Right lobe of liver (tissue), 6 donors: ENCODE measurements at regions not wholly inside any gene's neighbourhood (a gene's known extent, or its start where the extent isn't known, plus 50 kb on each side); places are given as distances from the start of the nearest gene placed in this dataset.

Experiments used
- ATAC-seq, 4 donors: fragments of 200-7000 bp; cut with Tn5 transposase; one replicate each; pipeline ENCODE4 v1.9.1; 2020; ENCODE audit warnings: mild to moderate bottlenecking in 4 of 4, moderate library complexity in 4 of 4
- DNase-seq, 3 donors: peaks; one replicate each; pipeline ENCODE4 v3.0.0-alpha.2; 2020
- H3K27ac ChIP-seq, 3 donors: fragments of 200-600 bp; one replicate each; pipeline ENCODE4 v1.8.0; 2022
- H3K27me3 ChIP-seq, 2 donors: fragments of 200-600 bp; one replicate each; pipeline ENCODE4 v1.8.0; 2022
- H3K36me3 ChIP-seq, 4 donors: fragments of 200-600 bp; sonication (generic) in 1 of 4; one replicate each; pipeline versions ENCODE4 v1.5.1 to v1.8.0; 2017 to 2022; ENCODE audit warnings: control low read depth in 1 of 4
- H3K4me1 ChIP-seq, 4 donors: fragments of 200-600 bp; sonication (generic) in 1 of 4; one replicate each; pipeline versions ENCODE4 v1.5.1 to v1.8.0; 2017 to 2022; ENCODE audit warnings: control low read depth in 1 of 4
- H3K4me3 ChIP-seq, 3 donors: fragments of 200-600 bp; one replicate each; pipeline ENCODE4 v1.8.0; 2022
- H3K9me3 ChIP-seq, 4 donors: fragments of 200-600 bp; sonication (generic) in 1 of 4; one replicate each; pipeline versions ENCODE4 v1.5.1 to v1.8.0; 2017 to 2022; ENCODE audit warnings: control low read depth in 1 of 4
- POLR2A ChIP-seq: fragments of 450-650 bp; IDR thresholded peaks from one replicate; pipeline ENCODE4 v1.6.1; 2017; ENCODE audit warnings: antibody characterized with exemption, mild to moderate bottlenecking
- WGBS: methylation state at CpG from one replicate; pipeline ENCODE4 v1.1.6; 2018; ENCODE audit warnings: low coverage, low lambda C conversion rate; ENCODE audit not compliant: insufficient coverage; ENCODE audit errors: missing lambda C conversion rate; 5-methylcytosine and 5-hydroxymethylcytosine counted together
- intact Hi-C, 2 donors: fragments of 100-400 bp; cut with DNase I; formaldehyde crosslinking; loops; one replicate each; pipeline versions ENCODE4 v1.11.2 to v1.14.1; 2022
- TF ChIP-seq, protein P1 (sequence below), 4 donors: fragments of 200-600 bp in 3 of 4; fragments of 450-650 bp in 1 of 4; IDR thresholded peaks; one replicate each; pipeline versions ENCODE4 v1.5.1 to v1.8.0; 2016 to 2022; ENCODE audit warnings: antibody characterized with exemption in 4 of 4, mild to moderate bottlenecking in 2 of 4
- donor health status: DM: no; HTN: yes; CAD: no.
- donor health status: DM: no; HTN: no; CAD: no.
- donor health status: DM: no; HTN: no; CAD: no.
- donor health status: DM: no; HTN: yes; CAD: no.
- donor health status: DM: no; HTN: yes; CAD: no.

DNA sequence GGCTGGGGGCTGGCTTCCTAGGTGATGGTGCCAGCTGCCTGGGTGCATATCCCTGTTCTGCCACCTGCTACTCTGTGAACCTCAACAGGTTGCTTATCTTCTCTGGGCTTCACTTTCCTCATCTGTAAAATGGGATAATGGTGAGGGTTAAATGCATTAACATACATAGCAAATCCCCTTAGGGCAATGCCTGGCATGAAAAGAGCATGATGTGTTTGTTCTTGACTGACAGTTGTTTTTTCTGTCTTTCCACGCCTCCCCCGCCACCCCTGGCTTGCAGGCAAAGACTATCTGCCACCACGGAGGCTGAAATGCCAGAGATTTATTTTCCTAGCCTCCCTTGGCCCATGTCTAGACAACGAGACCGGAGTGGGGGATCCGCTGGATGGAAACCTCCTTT, 280.5 kb downstream of the NSG2 start:
- no peaks in the 10 kb centered on the region for H3K4me1 ChIP-seq
- no peak overlapping the region for H3K27ac ChIP-seq
- WGBS: 22% methylated on average over 5 of the region's 6 CpGs
- intact Hi-C loops: no loop called here
- no peaks in the 10 kb centered on the region for H3K36me3 ChIP-seq
- no peaks in the 10 kb centered on the region for H3K27me3 ChIP-seq
- no peak for DNase-seq
- no peak for TF ChIP-seq POLR2A
- TF ChIP-seq, protein P1, sequence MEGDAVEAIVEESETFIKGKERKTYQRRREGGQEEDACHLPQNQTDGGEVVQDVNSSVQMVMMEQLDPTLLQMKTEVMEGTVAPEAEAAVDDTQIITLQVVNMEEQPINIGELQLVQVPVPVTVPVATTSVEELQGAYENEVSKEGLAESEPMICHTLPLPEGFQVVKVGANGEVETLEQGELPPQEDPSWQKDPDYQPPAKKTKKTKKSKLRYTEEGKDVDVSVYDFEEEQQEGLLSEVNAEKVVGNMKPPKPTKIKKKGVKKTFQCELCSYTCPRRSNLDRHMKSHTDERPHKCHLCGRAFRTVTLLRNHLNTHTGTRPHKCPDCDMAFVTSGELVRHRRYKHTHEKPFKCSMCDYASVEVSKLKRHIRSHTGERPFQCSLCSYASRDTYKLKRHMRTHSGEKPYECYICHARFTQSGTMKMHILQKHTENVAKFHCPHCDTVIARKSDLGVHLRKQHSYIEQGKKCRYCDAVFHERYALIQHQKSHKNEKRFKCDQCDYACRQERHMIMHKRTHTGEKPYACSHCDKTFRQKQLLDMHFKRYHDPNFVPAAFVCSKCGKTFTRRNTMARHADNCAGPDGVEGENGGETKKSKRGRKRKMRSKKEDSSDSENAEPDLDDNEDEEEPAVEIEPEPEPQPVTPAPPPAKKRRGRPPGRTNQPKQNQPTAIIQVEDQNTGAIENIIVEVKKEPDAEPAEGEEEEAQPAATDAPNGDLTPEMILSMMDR (IDR thresholded peaks at IDR 0.05): no peak
- H3K9me3 ChIP-seq: no peaks in the 10 kb centered on the region
- no peak for ATAC-seq
- H3K4me3 ChIP-seq: no peak overlapping the region

DNA sequence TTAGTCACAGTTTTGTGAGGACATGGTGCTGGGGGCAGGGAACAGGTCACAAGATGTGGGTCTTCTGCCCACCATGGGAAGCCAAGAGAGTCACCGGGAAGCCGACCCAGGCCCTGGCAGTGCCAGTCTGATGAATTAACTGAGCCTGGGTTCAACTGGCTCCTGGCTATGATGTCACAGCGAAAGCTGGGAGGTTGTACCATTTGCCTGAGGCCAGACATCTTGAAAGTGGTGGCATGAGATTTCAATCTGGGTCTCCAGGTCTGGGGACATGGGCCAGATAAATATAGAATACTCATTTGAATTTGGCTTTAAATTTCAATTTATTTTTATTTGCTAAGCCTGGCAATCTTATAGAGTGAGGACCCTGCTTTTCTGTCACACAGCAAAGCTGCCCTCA, 280.9 kb downstream of the NSG2 start:
- DNase-seq (no peak), ATAC-seq (no peak)
- no peaks in the 10 kb centered on the region for H3K4me1 ChIP-seq
- H3K27ac ChIP-seq: no peak overlapping the region
- no peaks in the 10 kb centered on the region for H3K36me3 ChIP-seq
- 61% methylated on average over 2 of the region's 3 CpGs for WGBS
- intact Hi-C loops: no loop called here
- H3K27me3 ChIP-seq: no peaks in the 10 kb centered on the region
- no peak overlapping the region for H3K4me3 ChIP-seq
- TF ChIP-seq POLR2A: no peak
- TF ChIP-seq, protein P1 (IDR thresholded peaks at IDR 0.05): no peak
- H3K9me3 ChIP-seq: no peaks in the 10 kb centered on the region

DNA sequence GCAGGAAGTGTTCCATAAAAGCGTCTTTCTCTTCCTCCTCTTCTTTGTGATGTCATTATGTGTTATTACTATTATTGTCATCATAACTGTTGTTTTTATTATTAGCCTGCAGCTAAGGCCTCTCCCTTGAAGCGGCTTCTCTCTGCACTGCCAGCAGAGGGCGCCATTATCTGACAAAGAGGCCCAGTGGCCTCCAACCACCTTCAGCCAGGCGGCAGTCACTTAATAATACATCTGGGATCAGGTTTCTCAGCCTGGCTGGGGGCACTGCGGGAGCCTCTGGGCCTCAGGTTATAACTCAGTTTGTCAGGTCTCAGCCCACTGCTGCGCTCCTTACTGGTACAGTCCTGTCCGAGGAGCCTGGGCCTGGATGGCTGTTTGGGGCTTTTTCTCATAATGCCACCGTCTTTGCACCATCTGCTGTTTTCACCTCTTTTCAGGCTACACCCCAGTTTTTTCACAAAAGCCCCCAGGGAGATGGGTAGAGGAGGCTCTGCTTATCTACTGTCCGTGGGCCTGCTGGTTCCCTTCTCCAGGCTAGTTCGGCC, 281.9 kb downstream of the NSG2 start:
- Histone ChIP-seq H3K9me3 (no peaks in the 10 kb centered on the region), H3K27ac (no peak overlapping the region), H3K4me3 (no peak overlapping the region), H3K36me3 (no peaks in the 10 kb centered on the region), H3K4me1 (no peaks in the 10 kb centered on the region), H3K27me3 (no peaks in the 10 kb centered on the region)
- intact Hi-C loops: no loop called here
- peak; percentile 45 to 70 (median 66) for ATAC-seq
- TF ChIP-seq POLR2A: no peak
- TF ChIP-seq, protein P1 (IDR thresholded peaks at IDR 0.05): peak; percentile 39 to 78 (median 70)
- peak in 1 of 3 donors; percentile 51 for DNase-seq
- WGBS: 46% methylated on average over 10 of the region's 10 CpGs

DNA sequence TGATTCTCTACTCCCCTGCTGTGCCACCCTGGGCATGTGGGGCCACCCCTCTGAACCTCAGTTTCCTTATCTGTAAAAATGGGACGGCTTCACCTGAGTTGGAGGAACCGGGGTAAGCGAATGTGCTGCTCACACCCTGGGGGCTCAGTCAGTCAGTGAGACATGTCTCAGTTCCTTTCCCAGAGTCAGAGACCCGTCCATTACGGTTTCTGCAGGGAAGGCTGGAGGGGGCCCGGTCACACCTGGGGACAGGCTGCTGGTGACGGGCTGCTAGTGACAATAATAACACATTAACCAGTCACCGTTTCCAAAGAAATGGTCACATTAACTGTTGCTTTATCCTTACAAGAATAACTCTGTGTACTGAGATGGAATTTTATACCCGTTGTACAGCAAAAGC, 282.4 kb downstream of the NSG2 start:
- Histone ChIP-seq H3K4me1 (no peaks in the 10 kb centered on the region), H3K36me3 (no peaks in the 10 kb centered on the region), H3K9me3 (no peaks in the 10 kb centered on the region), H3K4me3 (no peak overlapping the region), H3K27me3 (no peaks in the 10 kb centered on the region), H3K27ac (no peak overlapping the region)
- intact Hi-C loops: no loop called here
- ATAC-seq (no peak), DNase-seq (no peak)
- no peak for TF ChIP-seq POLR2A
- TF ChIP-seq, protein P1 (IDR thresholded peaks at IDR 0.05): no peak
- 91% methylated on average over 8 of the region's 9 CpGs for WGBS
